Stimulated activated CD8-positive, alpha-beta memory T cell treated with anti-CD3 and anti-CD28 coated beads, Interleukin-15, amount 100 ng/mL, for 48 hours (primary cell): ENCODE measurements at regions not wholly inside any gene's neighbourhood (a gene's known extent, or its start where the extent isn't known, plus 50 kb on each side); places are given as distances from the start of the nearest gene placed in this dataset.

Experiments used
- DNase-seq, 2 donors: peaks; one replicate each; pipeline ENCODE4 v3.0.0-alpha.2; 2020; ENCODE audit warnings: low read depth in 2 of 2

DNA sequence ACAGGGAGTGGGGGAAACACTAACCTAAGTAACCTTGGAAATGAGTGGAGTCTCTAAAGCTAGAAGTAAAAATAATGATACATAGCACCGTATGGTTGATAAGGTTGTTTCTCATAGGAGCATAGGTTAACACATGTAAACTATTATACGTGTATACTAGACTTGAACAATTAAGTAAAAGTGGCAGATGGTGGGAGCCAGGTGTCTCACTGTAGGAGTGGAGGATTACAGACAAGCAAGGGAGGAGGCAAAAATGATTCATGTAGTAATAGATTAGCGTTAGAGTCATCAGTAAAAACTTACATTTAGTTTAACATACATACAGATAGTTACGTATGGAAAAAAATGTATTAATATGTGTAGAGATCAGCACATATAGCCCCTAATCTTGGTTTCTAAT is 138.4 kb upstream of the DSCAM start:
- DNase-seq: no peak

- DNase-seq: no peak
Measured at GRCh38 chr21:40990366-40990765, 143.4 kb upstream of the DSCAM start.

DNA sequence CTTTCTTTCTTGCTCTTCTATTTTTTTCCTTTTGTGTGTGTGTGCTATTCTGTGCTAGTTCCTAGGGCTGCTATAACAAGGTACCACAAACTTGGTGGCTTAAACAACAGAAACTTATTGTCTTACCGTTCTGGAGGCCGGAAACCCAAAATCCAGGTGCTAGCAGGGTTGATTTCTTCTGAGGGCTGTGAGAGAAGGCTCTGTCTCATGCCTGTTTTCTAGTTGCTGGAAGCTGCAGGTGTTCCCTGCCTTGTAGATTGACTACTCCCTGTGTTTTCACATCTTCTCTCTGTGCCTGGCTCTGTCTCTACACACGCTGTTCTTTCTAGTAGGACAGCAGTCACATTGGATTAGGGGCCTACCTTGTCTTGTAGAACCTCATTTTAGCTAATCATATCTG is 150.9 kb upstream of the DSCAM start:
- no peak for DNase-seq

GRCh38 chr21:41000838-41001237 is 153.9 kb upstream of the DSCAM start:
- DNase-seq: no peak

- DNase-seq: no peak
Measured at GRCh38 chr21:41006636-41007035, 159.7 kb upstream of the DSCAM start.

DNA sequence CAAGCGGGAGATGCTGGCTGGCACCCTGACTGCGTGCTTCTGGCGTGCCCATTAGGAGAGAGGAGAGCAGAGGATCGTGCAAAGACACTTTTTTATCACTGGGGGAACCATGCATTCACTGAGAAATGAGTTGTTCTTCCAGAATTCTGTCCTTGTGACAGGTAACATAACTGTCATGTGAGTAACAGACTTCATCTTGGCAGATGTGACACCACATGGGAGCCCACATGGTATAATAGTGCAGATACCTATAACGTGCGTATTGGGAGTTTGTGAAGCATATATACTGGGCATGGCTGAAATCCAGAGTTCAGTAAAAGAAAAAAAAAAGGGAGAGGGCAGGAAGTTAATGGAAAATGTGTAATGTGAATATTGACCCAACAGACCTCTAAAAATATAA is 159.6 kb upstream of the BACE2 start:
- DNase-seq: no peak

DNA sequence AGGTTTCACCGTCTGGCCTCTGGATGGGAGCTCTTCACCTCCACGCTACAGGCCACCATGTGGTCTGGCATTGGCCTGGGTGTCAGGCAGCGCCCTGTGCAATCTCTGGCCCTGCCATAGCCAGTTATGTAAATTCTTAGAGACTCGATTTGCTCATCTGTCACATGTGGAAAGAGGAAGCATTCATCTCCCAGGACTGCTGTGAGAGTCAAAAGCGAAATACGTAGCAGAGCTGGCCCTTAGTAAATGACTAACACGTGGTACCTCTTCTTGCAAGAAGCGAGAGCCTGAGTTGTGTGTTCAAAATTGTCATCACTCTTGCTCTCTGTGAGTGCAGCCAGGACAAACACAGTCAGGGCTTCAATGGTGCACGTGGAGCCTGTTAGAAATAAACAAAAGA is 159.0 kb upstream of the BACE2 start:
- DNase-seq: no peak

GRCh38 chr21:41009398-41010100 is 158.4 kb upstream of the BACE2 start:
- DNase-seq: no peak

- DNase-seq: no peak
Measured at GRCh38 chr21:41010101-41010435, 157.9 kb upstream of the BACE2 start.

GRCh38 chr21:41011098-41011731 is 156.7 kb upstream of the BACE2 start:
- DNase-seq: no peak

GRCh38 chr21:41011951-41012366 is 156.0 kb upstream of the BACE2 start:
- no peak for DNase-seq

GRCh38 chr21:41012425-41012824 is 155.5 kb upstream of the BACE2 start:
- DNase-seq: no peak

DNA sequence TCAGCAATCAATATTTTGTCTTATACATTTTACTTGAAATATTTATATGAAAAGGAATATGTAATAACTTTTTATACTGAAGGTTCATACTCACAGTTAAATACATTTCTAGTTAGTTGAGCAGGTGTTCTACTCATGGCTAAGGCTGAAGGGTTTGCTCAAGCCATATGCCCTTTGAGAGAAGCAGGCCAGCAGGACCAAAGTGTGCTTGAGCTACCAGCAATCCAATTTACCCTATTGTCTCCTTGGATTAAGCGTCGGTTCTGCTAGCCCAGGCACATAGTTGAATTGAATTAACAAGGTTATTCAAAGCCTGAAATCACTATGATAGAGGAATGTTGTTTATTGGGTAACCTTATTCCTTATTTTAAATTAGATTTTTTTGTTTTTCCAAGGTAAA is 151.5 kb upstream of the BACE2 start:
- no peak for DNase-seq

DNA sequence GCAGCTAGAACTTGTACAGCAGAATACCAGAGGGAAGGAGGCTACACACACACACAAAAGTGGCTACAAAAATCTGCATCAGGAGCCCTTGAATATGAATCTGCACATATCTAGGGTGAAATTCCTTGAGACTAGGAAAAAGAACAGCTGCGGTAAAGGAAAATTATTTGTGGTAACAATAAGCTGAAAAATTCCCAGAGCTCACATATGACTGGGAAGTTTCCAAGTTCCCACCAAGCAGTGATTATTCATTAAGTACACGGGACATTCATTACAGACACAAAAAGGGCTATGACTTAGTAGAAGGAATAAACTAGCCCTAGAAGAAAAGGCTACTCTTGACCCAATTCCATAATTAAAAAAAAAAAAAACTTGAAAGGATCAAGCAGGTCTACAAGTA is 149.5 kb upstream of the BACE2 start:
- DNase-seq: no peak

DNA sequence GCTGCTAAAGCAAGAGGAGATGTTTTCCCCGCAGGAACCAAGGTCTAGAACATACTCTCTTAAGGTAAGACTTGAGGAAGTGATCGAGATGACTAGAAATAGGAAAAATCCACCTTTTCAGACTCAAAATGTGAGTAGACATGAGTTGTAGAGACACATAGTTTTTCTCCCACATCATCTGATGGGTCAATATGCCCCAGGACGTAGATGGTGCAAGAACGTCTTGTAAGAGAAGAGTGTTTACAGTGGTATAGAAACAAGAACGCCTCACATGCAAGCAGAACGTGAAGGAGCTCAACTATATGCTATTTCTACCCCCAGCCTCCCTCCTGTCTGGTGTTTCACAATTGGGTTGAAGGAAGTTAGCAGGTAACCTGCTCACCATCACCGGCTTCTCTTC is 144.0 kb upstream of the BACE2 start:
- DNase-seq: no peak

DNA sequence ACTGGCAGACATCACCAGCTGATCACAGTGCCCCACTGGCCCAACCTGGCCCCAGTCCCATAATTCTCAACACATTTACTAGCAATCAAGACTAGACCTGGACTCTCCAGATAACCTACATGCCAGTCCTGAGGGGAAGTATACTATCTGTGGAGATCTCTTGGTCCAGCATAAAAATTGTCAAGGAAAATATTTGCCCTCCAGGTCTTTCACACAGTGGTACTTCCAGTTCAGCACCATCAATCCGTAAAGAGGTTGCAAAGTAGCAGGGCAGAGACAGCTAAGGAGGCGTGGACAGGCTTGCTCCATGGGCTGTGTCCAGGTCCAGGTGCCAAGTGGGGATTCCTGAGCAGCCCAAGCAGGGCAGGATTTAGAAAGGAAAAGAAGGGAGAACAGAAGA is 143.6 kb upstream of the BACE2 start:
- no peak for DNase-seq

GRCh38 chr21:41024746-41025254 is 143.2 kb upstream of the BACE2 start:
- DNase-seq: no peak

- no peak for DNase-seq
Measured at GRCh38 chr21:41029571-41029970, 138.4 kb upstream of the BACE2 start.

- no peak for DNase-seq
Measured at GRCh38 chr21:41031701-41032220, 136.2 kb upstream of the BACE2 start.

DNA sequence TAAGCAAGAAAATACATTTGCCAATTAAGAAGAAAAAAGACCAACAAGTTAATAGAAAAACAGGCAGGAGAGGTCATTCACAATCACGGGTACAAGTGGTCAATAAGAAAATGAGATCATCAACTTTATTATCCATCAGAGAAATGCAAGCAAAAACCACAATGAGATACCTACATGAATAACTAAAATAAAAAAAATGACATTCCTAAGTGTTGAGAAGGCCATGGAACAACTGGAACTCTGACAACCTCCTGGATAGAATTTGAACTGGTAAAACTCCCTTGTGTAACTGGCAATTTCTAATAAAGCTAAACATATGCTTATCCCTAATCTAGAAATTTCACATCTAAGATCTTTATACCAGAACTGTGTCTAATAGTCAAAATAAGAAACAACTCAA is 135.4 kb upstream of the BACE2 start:
- DNase-seq: no peak

- DNase-seq: no peak
Measured at GRCh38 chr21:41037212-41037611, 130.7 kb upstream of the BACE2 start.

DNA sequence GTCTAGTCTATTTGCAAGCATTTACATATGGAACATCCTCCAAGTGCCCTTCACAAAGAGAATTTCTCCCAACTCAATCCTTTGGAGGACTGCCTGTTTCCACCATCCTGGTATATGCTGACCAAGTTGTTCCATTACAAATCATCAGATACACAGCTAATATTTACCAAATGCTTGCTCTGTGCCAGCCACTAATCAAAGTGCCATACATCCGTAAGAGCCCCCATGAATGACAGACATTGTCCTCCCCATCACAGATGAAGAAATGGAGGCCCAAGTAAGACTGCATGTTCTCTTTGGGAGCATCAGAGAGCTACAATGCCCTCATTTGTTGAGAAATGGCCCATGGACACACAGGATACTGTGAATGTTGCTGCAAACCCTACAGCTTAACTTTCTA is 130.0 kb upstream of the BACE2 start:
- no peak for DNase-seq

- DNase-seq: no peak
Measured at GRCh38 chr21:41043014-41043413, 124.9 kb upstream of the BACE2 start.
